PC-9 (cell line): ENCODE measurements at regions not wholly inside any gene's neighbourhood (a gene's known extent, or its start where the extent isn't known, plus 50 kb on each side); places are given as distances from the start of the nearest gene placed in this dataset.

Experiments used
- BruUV-seq: library from RNA; stranded (reverse); fragments of 400-500 nt; replicated peaks from 2 replicates; lab custom pipeline; 2021; lab: Mats Ljungman, UMichigan
- CTCF ChIA-PET: fragments of 300-600 bp; sonication (Branson Sonifier 250); formaldehyde crosslinking; loops from one replicate; lab custom pipeline; 2022; ENCODE audit warnings: antibody characterized with exemption; lab: Charles Lee
- POLR2A ChIA-PET: fragments of 300-600 bp; sonication (Branson Sonifier 250); formaldehyde crosslinking; loops from one replicate; lab custom pipeline; 2022; ENCODE audit warnings: antibody characterized with exemption; ENCODE audit not compliant: unreplicated experiment; lab: Charles Lee
- DNase-seq, 2 experiments: peaks; one replicate each; pipeline versions ENCODE4 v3.0.0 to v3.0.0-alpha.2; 2015 to 2022; ENCODE audit warnings: mixed read lengths in 1 of 2
- H2AFZ ChIP-seq: fragments of 200-600 bp; sonication (generic); 2 replicates; pipeline ENCODE4 v1.8.1; 2017; ENCODE audit warnings: antibody characterized with exemption
- H3F3A ChIP-seq: fragments of 200-600 bp; sonication (generic); 2 replicates; pipeline ENCODE4 v1.8.1; 2017; ENCODE audit warnings: antibody characterized with exemption, mild to moderate bottlenecking, low read depth; ENCODE audit not compliant: insufficient read depth
- H3K27ac ChIP-seq: fragments of 200-600 bp; sonication (generic); 2 replicates; pipeline ENCODE4 v1.6.1; 2016; ENCODE audit warnings: mixed run types
- H3K27me3 ChIP-seq: fragments of 200-600 bp; sonication (generic); 2 replicates; pipeline ENCODE4 v1.6.1; 2016; ENCODE audit warnings: low read depth, mixed run types; ENCODE audit not compliant: insufficient read depth
- H3K36me3 ChIP-seq: fragments of 200-600 bp; sonication (generic); 2 replicates; pipeline ENCODE4 v1.6.1; 2016; ENCODE audit warnings: low read depth, mixed run types
- H3K4me1 ChIP-seq: fragments of 200-600 bp; sonication (generic); replicated peaks from 2 replicates; pipeline ENCODE4 v1.6.1; 2016; ENCODE audit warnings: mixed run types; ENCODE audit not compliant: insufficient read depth
- H3K4me2 ChIP-seq: fragments of 200-600 bp; sonication (generic); 2 replicates; pipeline ENCODE4 v1.6.1; 2017; ENCODE audit warnings: mixed run types
- H3K4me3 ChIP-seq: fragments of 200-600 bp; sonication (generic); 2 replicates; pipeline ENCODE4 v1.6.1; 2016; ENCODE audit warnings: mixed run types
- H3K79me2 ChIP-seq: fragments of 200-600 bp; sonication (generic); 2 replicates; pipeline ENCODE4 v1.6.1; 2017; ENCODE audit warnings: low read depth, mixed run types
- H3K9me2 ChIP-seq: fragments of 200-600 bp; sonication (generic); 2 replicates; pipeline ENCODE4 v1.8.1; 2017; ENCODE audit warnings: mild to moderate bottlenecking; ENCODE audit not compliant: insufficient read depth
- H3K9me3 ChIP-seq: fragments of 200-600 bp; sonication (generic); 2 replicates; pipeline ENCODE4 v1.8.1; 2016; ENCODE audit warnings: low read depth; ENCODE audit not compliant: insufficient read depth
- H4K20me1 ChIP-seq: fragments of 200-600 bp; sonication (generic); 2 replicates; pipeline ENCODE4 v1.8.1; 2017; ENCODE audit not compliant: insufficient read depth
- EZH2 ChIP-seq: fragments of 200-600 bp; sonication (generic); IDR thresholded peaks from 2 replicates; pipeline ENCODE4 v1.8.0; 2017; ENCODE audit warnings: antibody characterized with exemption, low read depth
- intact Hi-C: fragments of 100-400 bp; cut with micrococcal nuclease; formaldehyde crosslinking; loops from one replicate; pipeline ENCODE4 v1.10.0; 2022; ENCODE audit not compliant: unreplicated experiment
- TF ChIP-seq, protein P1 (sequence below): fragments of 200-600 bp; sonication (generic); conservative IDR thresholded peaks from 2 replicates; pipeline ENCODE4 v1.6.1; 2017; ENCODE audit warnings: mixed run types, antibody characterized with exemption, mild to moderate bottlenecking, moderate library complexity

DNA sequence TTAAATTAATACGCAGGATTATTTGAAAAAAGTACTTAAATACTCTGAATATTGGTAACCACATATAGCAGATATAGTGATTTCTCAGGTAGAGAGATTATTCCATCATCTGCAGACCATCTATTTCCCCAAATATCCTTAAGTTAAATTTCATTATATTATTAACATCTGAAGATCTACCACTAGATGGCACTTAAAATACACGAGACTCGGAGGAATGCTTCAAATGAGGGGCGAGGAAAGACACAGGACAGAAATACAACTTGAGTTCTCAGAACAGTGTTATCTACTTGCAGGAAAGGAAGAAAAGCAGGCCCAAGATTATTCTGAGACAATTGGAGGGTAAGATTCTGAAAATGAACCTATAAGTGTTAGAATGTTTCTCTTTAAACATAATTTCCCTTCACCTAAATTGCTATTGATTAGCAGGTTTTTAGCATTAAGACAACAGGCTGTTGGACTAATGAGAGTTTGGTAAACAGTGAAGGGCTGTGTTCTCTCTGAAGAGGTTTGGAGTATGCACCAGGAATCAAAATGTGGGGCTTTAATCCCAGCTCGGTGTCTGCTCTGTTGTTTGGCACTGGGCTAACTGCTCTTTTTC is 76.9 kb upstream of the GCFC2 start:
- intact Hi-C loops = loop anchor here (2.0 kb wide), 1 partner anchor 811 kb away; no protein-coding TSS in a partner anchor
- POLR2A ChIA-PET = no interaction called here
- no peaks in the 10 kb centered on the region for H3K79me2 ChIP-seq

DNA sequence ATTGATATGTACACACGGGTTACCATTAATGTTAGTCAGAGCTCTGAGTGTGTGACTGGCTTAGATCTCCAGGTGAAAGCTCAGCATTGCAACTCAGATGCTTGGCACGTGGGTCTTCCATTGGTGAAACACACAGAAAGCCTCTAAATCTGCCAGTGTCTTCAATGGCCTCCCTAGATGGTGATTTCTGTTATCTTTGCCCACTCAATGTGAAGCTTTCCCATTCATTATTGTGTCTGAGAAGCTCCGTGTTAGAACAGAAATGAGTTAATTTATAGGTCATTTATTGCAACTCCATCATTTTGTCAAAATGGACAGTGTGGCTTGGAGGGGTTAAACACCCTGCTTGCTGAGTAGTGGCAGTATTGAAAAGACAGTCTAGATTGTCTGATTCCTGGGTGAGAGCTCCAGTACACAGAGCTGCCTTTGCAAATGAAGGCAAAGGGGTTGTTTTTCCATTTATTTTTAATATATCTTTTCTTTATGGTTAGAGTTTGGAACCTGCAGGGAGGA is 64.7 kb upstream of the GCFC2 start:
- no TSS peak for BruUV-seq
- Histone ChIP-seq H3K4me3 (no peak overlapping the region), H2AFZ (no peak overlapping the region), H3K27me3 (0 out of 2 replicates have a peak, but pooled peaks cover 3% of the 10 kb centered on the region), H3K4me1 (no peaks in the 10 kb centered on the region), H4K20me1 (no peaks in the 10 kb centered on the region), H3K9me3 (no peaks in the 10 kb centered on the region), H3K79me2 (no peaks in the 10 kb centered on the region), H3K4me2 (no peak overlapping the region), H3K27ac (no peak overlapping the region), H3K9me2 (no peaks in the 10 kb centered on the region), H3F3A (no peaks in the 10 kb centered on the region), H3K36me3 (no peaks in the 10 kb centered on the region)
- TF ChIP-seq EZH2 = no peak
- TF ChIP-seq, protein P1, sequence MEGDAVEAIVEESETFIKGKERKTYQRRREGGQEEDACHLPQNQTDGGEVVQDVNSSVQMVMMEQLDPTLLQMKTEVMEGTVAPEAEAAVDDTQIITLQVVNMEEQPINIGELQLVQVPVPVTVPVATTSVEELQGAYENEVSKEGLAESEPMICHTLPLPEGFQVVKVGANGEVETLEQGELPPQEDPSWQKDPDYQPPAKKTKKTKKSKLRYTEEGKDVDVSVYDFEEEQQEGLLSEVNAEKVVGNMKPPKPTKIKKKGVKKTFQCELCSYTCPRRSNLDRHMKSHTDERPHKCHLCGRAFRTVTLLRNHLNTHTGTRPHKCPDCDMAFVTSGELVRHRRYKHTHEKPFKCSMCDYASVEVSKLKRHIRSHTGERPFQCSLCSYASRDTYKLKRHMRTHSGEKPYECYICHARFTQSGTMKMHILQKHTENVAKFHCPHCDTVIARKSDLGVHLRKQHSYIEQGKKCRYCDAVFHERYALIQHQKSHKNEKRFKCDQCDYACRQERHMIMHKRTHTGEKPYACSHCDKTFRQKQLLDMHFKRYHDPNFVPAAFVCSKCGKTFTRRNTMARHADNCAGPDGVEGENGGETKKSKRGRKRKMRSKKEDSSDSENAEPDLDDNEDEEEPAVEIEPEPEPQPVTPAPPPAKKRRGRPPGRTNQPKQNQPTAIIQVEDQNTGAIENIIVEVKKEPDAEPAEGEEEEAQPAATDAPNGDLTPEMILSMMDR = no peak
- DNase-seq = no peak
- ChIA-PET CTCF (no interaction called here), POLR2A (no interaction called here)
- intact Hi-C loops = no loop called here

More for the DNA sequence above, 76.9 kb upstream of the GCFC2 start:
- no TSS peak for BruUV-seq
- H4K20me1 ChIP-seq = no peaks in the 10 kb centered on the region
- DNase-seq = no peak
- no peaks in the 10 kb centered on the region for H3F3A ChIP-seq
- H3K4me3 ChIP-seq = no peak overlapping the region
- H3K9me3 ChIP-seq = no peaks in the 10 kb centered on the region
- H3K27ac ChIP-seq = no peak overlapping the region
- H3K4me2 ChIP-seq = no peak overlapping the region
- H3K4me1 ChIP-seq = no peaks in the 10 kb centered on the region
- no peaks in the 10 kb centered on the region for H3K9me2 ChIP-seq
- H3K36me3 ChIP-seq = no peaks in the 10 kb centered on the region
- peaks cover 8% of the 10 kb centered on the region; the same call in 1 of the 2 replicates for H3K27me3 ChIP-seq
- no peak for TF ChIP-seq EZH2
- TF ChIP-seq, protein P1 = peak; percentile 77
- H2AFZ ChIP-seq = no peak overlapping the region
- CTCF ChIA-PET = no interaction called here

DNA sequence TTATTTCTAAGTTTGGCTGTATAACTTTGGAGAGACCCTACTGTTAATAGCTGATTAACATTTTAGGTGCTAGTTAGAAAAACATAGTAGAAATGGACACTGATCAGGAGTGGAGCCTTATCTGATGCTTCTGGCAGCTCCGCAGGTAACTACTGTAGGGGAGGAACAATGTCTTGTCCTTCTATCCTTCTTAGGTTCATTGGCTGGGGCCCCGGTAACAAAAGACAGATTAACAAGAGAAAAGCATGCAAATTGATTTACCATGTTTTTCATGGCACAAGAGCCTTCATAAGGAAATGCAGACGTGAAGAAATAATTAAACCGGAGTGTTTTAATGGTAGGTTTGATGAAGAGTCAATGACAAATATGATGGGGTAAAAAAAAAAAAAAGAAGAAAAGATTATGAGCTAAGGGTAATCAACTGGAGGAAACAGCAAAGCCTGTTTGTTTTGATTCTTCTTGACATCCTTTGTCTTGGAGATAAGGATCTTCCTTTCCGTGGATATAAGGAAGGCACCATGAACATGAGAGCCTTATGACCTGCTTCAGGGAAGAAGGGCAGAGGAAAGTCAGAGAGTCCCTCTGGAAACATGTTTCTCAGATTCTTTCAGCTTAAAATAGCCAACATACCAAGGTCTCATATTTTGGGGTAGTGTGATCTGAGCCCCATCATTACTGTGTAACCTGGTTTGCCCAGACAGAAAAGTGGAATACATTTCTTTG is 62.4 kb upstream of the GCFC2 start:
- Histone ChIP-seq H3K36me3 (no peaks in the 10 kb centered on the region), H3K4me3 (no peak overlapping the region), H3F3A (no peaks in the 10 kb centered on the region), H3K27ac (no peak overlapping the region), H2AFZ (no peak overlapping the region), H3K9me2 (no peaks in the 10 kb centered on the region), H3K79me2 (no peaks in the 10 kb centered on the region), H4K20me1 (no peaks in the 10 kb centered on the region), H3K9me3 (no peaks in the 10 kb centered on the region), H3K27me3 (peaks cover 3% of the 10 kb centered on the region; the same call in 1 of the 2 replicates), H3K4me1 (no peaks in the 10 kb centered on the region), H3K4me2 (no peak overlapping the region)
- CTCF ChIA-PET = no interaction called here
- intact Hi-C loops = no loop called here
- BruUV-seq = no TSS peak
- no peak for DNase-seq
- TF ChIP-seq, protein P1 = no peak
- no peak for TF ChIP-seq EZH2
- POLR2A ChIA-PET = no interaction called here
